ENCODE measurements at regions not wholly inside any gene's neighbourhood (a gene's known extent, or its start where the extent isn't known, plus 50 kb on each side); places are given as distances from the start of the nearest gene placed in this dataset.

DNA sequence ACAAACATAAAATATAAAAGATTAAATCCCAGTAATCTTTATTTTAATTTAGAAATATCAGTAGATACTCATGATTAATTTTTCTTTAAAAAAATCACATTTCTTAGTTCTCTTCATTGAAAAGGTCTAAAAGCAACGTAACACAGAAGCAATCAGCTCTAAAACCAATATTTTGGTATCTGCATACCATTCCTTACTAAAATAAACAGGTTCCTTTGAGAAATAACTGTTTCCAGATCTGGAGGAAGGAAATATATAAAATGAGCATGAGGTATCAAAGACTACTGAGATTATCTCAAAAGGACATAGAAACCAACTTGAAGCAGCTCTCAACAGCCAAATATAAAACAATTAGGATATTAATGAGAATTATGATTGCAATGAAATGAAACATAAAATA lies 301.0 kb upstream of the GNAI1 start:
- TF ChIP-seq ELK1 (IDR thresholded peaks at IDR 0.05; ENCODE audit: low read depth, low read length) (no peak), KDM1A (IDR thresholded peaks at IDR 0.05; ENCODE audit: borderline replicate concordance) (no peak), EZH2 (IDR thresholded peaks at IDR 0.05; ENCODE audit: borderline replicate concordance, control insufficient read depth, low read depth, low read length) (no peak), SMAD1 (IDR thresholded peaks at IDR 0.05; ENCODE audit: low read depth, partially characterized antibody) (no peak), PML (IDR thresholded peaks at IDR 0.05; ENCODE audit: low read length) (no peak)
- TF ChIP-seq, protein P1, sequence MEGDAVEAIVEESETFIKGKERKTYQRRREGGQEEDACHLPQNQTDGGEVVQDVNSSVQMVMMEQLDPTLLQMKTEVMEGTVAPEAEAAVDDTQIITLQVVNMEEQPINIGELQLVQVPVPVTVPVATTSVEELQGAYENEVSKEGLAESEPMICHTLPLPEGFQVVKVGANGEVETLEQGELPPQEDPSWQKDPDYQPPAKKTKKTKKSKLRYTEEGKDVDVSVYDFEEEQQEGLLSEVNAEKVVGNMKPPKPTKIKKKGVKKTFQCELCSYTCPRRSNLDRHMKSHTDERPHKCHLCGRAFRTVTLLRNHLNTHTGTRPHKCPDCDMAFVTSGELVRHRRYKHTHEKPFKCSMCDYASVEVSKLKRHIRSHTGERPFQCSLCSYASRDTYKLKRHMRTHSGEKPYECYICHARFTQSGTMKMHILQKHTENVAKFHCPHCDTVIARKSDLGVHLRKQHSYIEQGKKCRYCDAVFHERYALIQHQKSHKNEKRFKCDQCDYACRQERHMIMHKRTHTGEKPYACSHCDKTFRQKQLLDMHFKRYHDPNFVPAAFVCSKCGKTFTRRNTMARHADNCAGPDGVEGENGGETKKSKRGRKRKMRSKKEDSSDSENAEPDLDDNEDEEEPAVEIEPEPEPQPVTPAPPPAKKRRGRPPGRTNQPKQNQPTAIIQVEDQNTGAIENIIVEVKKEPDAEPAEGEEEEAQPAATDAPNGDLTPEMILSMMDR (IDR thresholded peaks at IDR 0.05 in 2 of 3, conservative IDR thresholded peaks at IDR 0.05 in 1 of 3; ENCODE audit: control insufficient read depth in 2 of 3, extremely low read depth in 1 of 3, insufficient read depth in 1 of 3, low read depth in 3 of 3, low read length in 3 of 3): no peak
